Activated T-helper 1 cell treated with anti-CD3 and anti-CD28 coated beads, Interleukin-2, amount 50 U/mL, for 16 hours (primary cell): ENCODE measurements at regions not wholly inside any gene's neighbourhood (a gene's known extent, or its start where the extent isn't known, plus 50 kb on each side); places are given as distances from the start of the nearest gene placed in this dataset.
"Not testable (repeated sequence)": the region's sequence is repeated elsewhere in the genome, so short reads cannot be mapped to it uniquely, and the experiment has no call there.

Source experiments
- DNase-seq, 2 donors: peaks; one replicate each; pipeline ENCODE4 v3.0.0-alpha.2; 2020; ENCODE audit warnings: low read depth in 1 of 2, low spot score in 1 of 2

DNA sequence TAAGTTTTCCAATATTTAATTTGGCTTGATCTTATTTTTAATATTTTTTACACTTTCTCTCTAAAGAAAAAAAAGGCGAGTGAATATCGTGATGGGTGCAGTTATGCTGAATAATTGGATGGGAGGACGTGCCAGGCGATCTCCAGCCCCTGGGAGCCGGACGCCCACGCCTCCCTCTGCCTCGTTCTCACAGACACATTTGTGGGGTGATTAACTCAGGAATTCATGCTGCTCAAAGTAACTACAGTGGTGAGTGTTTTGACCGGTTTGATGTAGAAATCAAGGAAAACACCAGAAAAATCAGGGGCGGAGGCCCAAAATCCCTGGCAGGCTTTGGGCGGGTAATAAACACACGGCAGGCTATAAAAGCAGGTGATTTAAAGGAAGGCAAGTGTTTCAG is 736.8 kb upstream of the SALL3 start:
- no peak for DNase-seq

DNA sequence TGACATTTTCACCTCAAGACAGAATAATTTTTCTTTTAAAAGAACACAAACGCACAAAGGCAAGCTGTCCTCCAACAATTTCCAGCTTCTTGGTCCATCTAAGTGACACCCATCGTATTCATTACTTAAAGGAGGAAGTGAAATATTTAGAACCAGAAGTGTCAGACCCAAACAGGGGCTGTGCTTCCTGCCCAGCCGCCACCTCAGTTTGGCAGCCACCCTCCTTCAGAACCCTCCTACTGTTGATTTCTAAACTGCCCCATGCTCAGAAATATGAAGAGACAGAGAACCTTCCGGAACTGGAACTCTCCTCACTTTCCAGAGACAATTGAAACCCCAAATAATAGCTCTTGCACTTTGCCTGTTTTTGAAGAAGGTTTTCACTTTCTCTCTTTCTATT is 734.8 kb upstream of the SALL3 start:
- DNase-seq, result no peak

GRCh38 chr18:78245451-78245850 is 734.2 kb upstream of the SALL3 start:
- no peak for DNase-seq

DNA sequence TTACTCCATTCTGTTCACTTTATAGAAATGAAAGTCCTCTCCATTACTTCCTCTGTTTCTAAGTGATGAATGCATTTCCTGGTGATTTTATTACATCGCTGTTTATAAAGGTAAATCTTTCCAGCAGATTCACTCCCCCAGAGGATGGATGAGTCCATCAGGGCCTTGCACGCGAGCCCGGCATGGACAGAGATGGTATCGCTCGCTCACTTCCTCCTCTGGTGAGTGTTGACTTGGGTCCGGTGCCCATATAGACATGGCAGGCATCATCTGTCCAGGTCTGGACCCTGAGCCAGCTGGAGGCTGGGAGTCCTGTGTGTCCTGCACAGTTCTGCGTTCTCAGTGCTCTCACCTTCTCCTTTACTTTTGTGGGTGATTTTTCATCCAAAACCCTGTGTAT is 733.6 kb upstream of the SALL3 start:
- DNase-seq, result no peak

- DNase-seq, result no peak
Measured at GRCh38 chr18:78246588-78246987, 733.0 kb upstream of the SALL3 start.

- DNase-seq, result no peak
Measured at GRCh38 chr18:78247615-78248289, 731.9 kb upstream of the SALL3 start.

- no peak for DNase-seq
Measured at GRCh38 chr18:78255013-78255412, 724.6 kb upstream of the SALL3 start.

GRCh38 chr18:78268226-78268988 is 711.2 kb upstream of the SALL3 start:
- DNase-seq, result no peak

- no peak for DNase-seq
Measured at GRCh38 chr18:78271790-78272189, 707.8 kb upstream of the SALL3 start.

- no peak for DNase-seq
Measured at GRCh38 chr18:78273876-78274275, 705.7 kb upstream of the SALL3 start.

DNA sequence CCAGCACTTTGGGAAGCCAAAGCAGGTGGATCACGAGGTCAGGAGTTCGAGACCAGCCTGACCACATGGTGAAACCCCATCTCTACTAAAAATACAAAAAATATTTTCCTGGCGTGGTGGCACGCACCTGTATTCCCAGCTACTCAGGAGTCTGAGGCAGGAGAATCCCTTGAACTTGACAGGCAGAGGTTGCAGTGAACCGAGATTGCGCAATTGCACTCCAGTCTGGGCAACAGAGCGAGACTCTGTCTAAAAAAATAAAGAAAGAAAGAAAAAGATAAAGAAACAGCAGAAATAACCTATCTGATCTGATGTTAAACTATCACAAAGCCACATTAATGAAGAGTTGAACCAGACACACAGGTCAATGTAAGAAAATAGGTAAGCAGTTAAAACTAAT is 696.2 kb upstream of the SALL3 start:
- DNase-seq, result not testable (repeated sequence)

DNA sequence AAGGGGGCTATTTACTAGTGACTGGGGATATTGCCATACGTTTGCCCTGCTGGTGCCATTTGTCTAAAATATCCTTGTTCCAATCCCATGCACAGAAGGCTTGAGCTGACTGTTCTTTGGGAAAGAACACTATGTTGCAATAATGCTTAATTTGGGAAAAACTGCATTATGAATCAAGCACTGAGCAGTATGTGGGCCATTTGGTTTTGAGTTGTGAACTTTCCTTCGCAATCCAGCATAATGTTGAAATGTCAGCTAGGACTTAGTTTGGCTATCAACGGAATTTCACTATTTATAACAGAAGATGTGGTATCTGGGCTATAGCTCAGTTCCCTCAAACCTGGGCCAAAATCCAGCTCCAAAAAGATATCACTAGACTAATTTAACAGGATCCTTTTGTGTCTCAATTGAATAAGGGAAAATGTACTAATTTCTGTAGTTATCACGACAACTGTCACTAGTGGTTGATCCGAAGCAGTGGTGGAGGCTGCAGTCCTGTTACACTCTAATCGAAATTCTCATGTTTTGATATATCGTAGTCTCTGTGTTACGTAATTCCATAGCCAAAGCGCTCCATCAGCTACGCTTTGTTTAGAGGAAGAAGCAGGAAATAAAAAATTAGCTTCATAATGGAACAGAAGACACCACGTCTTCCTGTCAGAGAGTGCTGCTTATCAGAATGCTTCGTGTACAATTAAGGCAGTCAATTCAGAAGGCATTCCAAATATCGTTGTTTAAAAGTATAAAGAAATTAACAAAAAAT is 686.8 kb upstream of the SALL3 start:
- no peak for DNase-seq

DNA sequence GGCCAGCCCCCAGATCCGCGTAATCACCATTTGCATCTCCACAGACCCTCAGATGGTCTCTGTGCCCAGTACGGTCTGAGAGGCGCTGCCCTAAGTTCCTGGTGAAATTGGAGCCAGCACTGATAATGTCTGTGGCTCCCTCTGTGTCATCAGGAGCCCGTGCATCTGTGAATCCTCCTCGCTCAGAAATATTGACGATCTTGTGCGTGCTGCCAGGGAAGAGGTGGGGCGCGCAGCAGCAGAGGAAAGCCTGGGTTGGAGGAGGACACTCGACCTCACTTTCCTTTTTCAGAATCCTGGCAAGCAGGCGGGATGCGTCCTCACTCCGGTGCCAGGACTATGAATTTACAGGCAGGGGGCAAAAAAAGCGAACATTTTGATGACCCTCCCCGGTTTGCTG is 686.1 kb upstream of the SALL3 start:
- no peak for DNase-seq

- DNase-seq, result no peak
Measured at GRCh38 chr18:78293940-78294541, 685.6 kb upstream of the SALL3 start.

GRCh38 chr18:78295262-78295661 is 684.4 kb upstream of the SALL3 start:
- no peak for DNase-seq

- no peak for DNase-seq
Measured at GRCh38 chr18:78296166-78296565, 683.5 kb upstream of the SALL3 start.

- DNase-seq, result no peak
Measured at GRCh38 chr18:78297048-78297447, 682.6 kb upstream of the SALL3 start.

GRCh38 chr18:78303519-78304191 is 676.0 kb upstream of the SALL3 start:
- no peak for DNase-seq

GRCh38 chr18:78304192-78305164 is 675.1 kb upstream of the SALL3 start:
- DNase-seq, result no peak

DNA sequence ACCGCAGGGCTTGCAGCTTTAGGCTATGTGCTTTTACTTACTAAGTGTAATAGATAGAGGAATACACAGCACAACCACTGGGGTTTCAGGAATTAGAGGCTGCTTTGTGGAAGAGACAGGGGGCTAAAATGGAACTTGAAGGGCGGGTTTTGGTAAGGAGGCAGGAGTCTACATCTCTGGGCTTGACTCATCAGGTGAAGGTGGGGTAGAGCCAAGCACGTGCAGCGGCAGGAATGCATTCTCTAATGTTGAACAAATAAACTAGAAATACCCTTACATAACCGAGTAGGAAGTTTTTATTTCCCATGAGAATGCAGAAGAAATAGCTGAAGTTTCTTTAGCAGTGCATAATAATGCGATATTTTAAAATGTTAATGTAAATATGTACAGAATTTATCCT is 673.8 kb upstream of the SALL3 start:
- DNase-seq, result no peak
